IMR-90 (cell line): ENCODE measurements at regions not wholly inside any gene's neighbourhood (a gene's known extent, or its start where the extent isn't known, plus 50 kb on each side); places are given as distances from the start of the nearest gene placed in this dataset.

Source experiments
- BHLHE40 ChIP-seq: fragments of 150-350 bp; IDR thresholded peaks from 2 replicates; pipeline ENCODE4 v1.6.1; 2016; ENCODE audit warnings: mild to moderate bottlenecking, low read depth, low read length
- MXI1 ChIP-seq: IDR thresholded peaks from 2 replicates; pipeline ENCODE4 v1.6.1; 2012; ENCODE audit warnings: low read depth, mild to moderate bottlenecking, low read length, moderate library complexity, borderline replicate concordance
- RAD21 ChIP-seq: IDR thresholded peaks from 2 replicates; pipeline ENCODE4 v1.6.1; 2012; ENCODE audit warnings: low read length, improper control_type of control experiment
- TF ChIP-seq, protein P1 (sequence below): conservative IDR thresholded peaks from 2 replicates; pipeline ENCODE4 v1.5.1; 2012; ENCODE audit warnings: mild to moderate bottlenecking, low read depth, low read length, improper control_type of control experiment

DNA sequence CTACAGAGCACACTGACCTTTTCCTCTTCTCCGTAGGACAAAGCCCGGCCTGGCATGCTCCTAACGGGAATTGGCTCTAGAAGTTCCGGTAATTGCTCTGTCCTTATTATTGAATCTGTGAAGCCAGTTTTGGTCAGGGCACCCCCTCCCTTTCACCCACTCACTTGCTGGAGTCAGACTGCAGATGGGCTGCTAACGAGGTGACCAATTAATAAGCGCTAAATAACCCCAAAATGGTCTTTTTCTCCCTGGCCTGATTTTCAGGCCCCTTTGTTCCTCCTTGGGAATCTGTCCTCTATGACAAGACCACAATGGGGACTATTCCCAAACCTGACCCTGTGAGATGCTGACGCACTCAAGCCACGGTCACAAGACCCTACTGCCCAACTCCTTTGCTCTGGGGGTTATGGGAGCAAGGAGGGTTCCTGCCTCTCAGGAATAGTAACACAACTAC lies 610.0 kb upstream of the CADM1 start:
- TF ChIP-seq, protein P1, sequence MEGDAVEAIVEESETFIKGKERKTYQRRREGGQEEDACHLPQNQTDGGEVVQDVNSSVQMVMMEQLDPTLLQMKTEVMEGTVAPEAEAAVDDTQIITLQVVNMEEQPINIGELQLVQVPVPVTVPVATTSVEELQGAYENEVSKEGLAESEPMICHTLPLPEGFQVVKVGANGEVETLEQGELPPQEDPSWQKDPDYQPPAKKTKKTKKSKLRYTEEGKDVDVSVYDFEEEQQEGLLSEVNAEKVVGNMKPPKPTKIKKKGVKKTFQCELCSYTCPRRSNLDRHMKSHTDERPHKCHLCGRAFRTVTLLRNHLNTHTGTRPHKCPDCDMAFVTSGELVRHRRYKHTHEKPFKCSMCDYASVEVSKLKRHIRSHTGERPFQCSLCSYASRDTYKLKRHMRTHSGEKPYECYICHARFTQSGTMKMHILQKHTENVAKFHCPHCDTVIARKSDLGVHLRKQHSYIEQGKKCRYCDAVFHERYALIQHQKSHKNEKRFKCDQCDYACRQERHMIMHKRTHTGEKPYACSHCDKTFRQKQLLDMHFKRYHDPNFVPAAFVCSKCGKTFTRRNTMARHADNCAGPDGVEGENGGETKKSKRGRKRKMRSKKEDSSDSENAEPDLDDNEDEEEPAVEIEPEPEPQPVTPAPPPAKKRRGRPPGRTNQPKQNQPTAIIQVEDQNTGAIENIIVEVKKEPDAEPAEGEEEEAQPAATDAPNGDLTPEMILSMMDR = no peak
- TF ChIP-seq MXI1 (no peak), RAD21 (no peak), BHLHE40 (no peak)
